SJCRH30 (cell line): ENCODE measurements at regions not wholly inside any gene's neighbourhood (a gene's known extent, or its start where the extent isn't known, plus 50 kb on each side); places are given as distances from the start of the nearest gene placed in this dataset.

Source experiments
- DNase-seq, 2 experiments: peaks; one replicate each; pipeline ENCODE4 v3.0.0-alpha.2; 2015 to 2020
- H3K27ac ChIP-seq: fragments of 250-450 bp; sonication (Bioruptor Pico); 2 replicates; pipeline ENCODE4 v1.5.1; 2020; ENCODE audit warnings: mild to moderate bottlenecking, moderate library complexity
- H3K27me3 ChIP-seq: fragments of 250-450 bp; sonication (Bioruptor Pico); 2 replicates; pipeline ENCODE4 v1.5.1; 2020; ENCODE audit warnings: mild to moderate bottlenecking, moderate library complexity
- H3K36me3 ChIP-seq: fragments of 250-450 bp; sonication (Bioruptor Pico); 2 replicates; pipeline ENCODE4 v1.5.1; 2020; ENCODE audit warnings: mild to moderate bottlenecking, moderate library complexity
- H3K4me1 ChIP-seq: fragments of 250-450 bp; sonication (Bioruptor Pico); 2 replicates; pipeline ENCODE4 v1.5.1; 2020; ENCODE audit warnings: mild to moderate bottlenecking, moderate library complexity
- H3K4me3 ChIP-seq: fragments of 250-450 bp; sonication (Bioruptor Pico); 2 replicates; pipeline ENCODE4 v1.5.1; 2020; ENCODE audit warnings: mild to moderate bottlenecking, moderate library complexity
- H3K9me3 ChIP-seq: fragments of 250-450 bp; sonication (Bioruptor Pico); replicated peaks from 2 replicates; pipeline ENCODE4 v1.5.1; 2020; ENCODE audit warnings: mild to moderate bottlenecking, moderate library complexity

GRCh38 chr15:62218841-62219240, 53.8 kb upstream of the C2CD4B start:
- Histone ChIP-seq H3K9me3 (no peaks in the 10 kb centered on the region; the same call in none of the 2 replicates), H3K27me3 (no peaks in the 10 kb centered on the region), H3K27ac (no peak overlapping the region), H3K36me3 (no peaks in the 10 kb centered on the region), H3K4me3 (no peak overlapping the region), H3K4me1 (no peaks in the 10 kb centered on the region)
- no peak for DNase-seq

- H3K4me1 ChIP-seq: no peaks in the 10 kb centered on the region
- no peaks in the 10 kb centered on the region; the same call in none of the 2 replicates for H3K9me3 ChIP-seq
- H3K27me3 ChIP-seq: no peaks in the 10 kb centered on the region
- DNase-seq: no peak
- H3K4me3 ChIP-seq: no peak overlapping the region
- H3K27ac ChIP-seq: no peak overlapping the region
- H3K36me3 ChIP-seq: no peaks in the 10 kb centered on the region
Measured at GRCh38 chr15:62219799-62220198, 54.7 kb upstream of the C2CD4B start.

GRCh38 chr15:62223020-62223419, 57.9 kb upstream of the C2CD4B start:
- Histone ChIP-seq H3K27me3 (no peaks in the 10 kb centered on the region), H3K4me1 (no peaks in the 10 kb centered on the region), H3K4me3 (no peak overlapping the region), H3K27ac (no peak overlapping the region), H3K9me3 (no peaks in the 10 kb centered on the region), H3K36me3 (no peaks in the 10 kb centered on the region)
- no peak for DNase-seq

- no peaks in the 10 kb centered on the region for H3K27me3 ChIP-seq
- H3K4me3 ChIP-seq: no peak overlapping the region
- H3K36me3 ChIP-seq: no peaks in the 10 kb centered on the region
- no peaks in the 10 kb centered on the region for H3K4me1 ChIP-seq
- no peak overlapping the region for H3K27ac ChIP-seq
- no peaks in the 10 kb centered on the region for H3K9me3 ChIP-seq
- DNase-seq: no peak
Measured at GRCh38 chr15:62228604-62229003, 63.5 kb upstream of the C2CD4B start.

- DNase-seq: no peak
- Histone ChIP-seq H3K9me3 (no peaks in the 10 kb centered on the region), H3K4me1 (no peaks in the 10 kb centered on the region), H3K4me3 (no peak overlapping the region), H3K27me3 (no peaks in the 10 kb centered on the region), H3K27ac (no peak overlapping the region), H3K36me3 (no peaks in the 10 kb centered on the region)
Measured at GRCh38 chr15:62231856-62232255, 66.8 kb upstream of the C2CD4B start.

GRCh38 chr15:62240121-62241096, 75.3 kb upstream of the C2CD4B start:
- H3K27ac ChIP-seq: no peak overlapping the region
- H3K9me3 ChIP-seq: no peaks in the 10 kb centered on the region
- no peaks in the 10 kb centered on the region for H3K27me3 ChIP-seq
- H3K36me3 ChIP-seq: no peaks in the 10 kb centered on the region
- no peak for DNase-seq
- H3K4me1 ChIP-seq: no peaks in the 10 kb centered on the region
- H3K4me3 ChIP-seq: no peak overlapping the region

- Histone ChIP-seq H3K27me3 (no peaks in the 10 kb centered on the region), H3K4me1 (no peaks in the 10 kb centered on the region), H3K36me3 (no peaks in the 10 kb centered on the region), H3K27ac (no peak overlapping the region), H3K9me3 (no peaks in the 10 kb centered on the region), H3K4me3 (no peak overlapping the region)
- DNase-seq: peak; percentile 20 to 50
Measured at GRCh38 chr15:62241135-62241770, 76.2 kb upstream of the C2CD4B start.

- no peak for DNase-seq
- peaks cover 2% of the 10 kb centered on the region; the same call in 1 of the 2 replicates for H3K4me1 ChIP-seq
- H3K27me3 ChIP-seq: no peaks in the 10 kb centered on the region
- H3K9me3 ChIP-seq: no peaks in the 10 kb centered on the region
- no peak overlapping the region for H3K4me3 ChIP-seq
- no peak overlapping the region for H3K27ac ChIP-seq
- H3K36me3 ChIP-seq: no peaks in the 10 kb centered on the region
Measured at GRCh38 chr15:62242999-62243398, 77.9 kb upstream of the C2CD4B start.

GRCh38 chr15:62244762-62245161, 79.7 kb upstream of the C2CD4B start:
- Histone ChIP-seq H3K36me3 (no peaks in the 10 kb centered on the region), H3K9me3 (no peaks in the 10 kb centered on the region), H3K4me3 (no peak overlapping the region), H3K27ac (no peak overlapping the region), H3K4me1 (peaks cover 8% of the 10 kb centered on the region; the same call in 1 of the 2 replicates), H3K27me3 (no peaks in the 10 kb centered on the region)
- DNase-seq: no peak

GRCh38 chr15:62248277-62248984, 83.3 kb upstream of the C2CD4B start:
- Histone ChIP-seq H3K9me3 (no peaks in the 10 kb centered on the region), H3K36me3 (no peaks in the 10 kb centered on the region), H3K27ac (no peak overlapping the region), H3K4me3 (no peak overlapping the region), H3K4me1 (peaks cover 8% of the 10 kb centered on the region; the same call in 1 of the 2 replicates), H3K27me3 (no peaks in the 10 kb centered on the region)
- peak; percentile 49 to 59 for DNase-seq

GRCh38 chr15:62249501-62249900, 84.4 kb upstream of the C2CD4B start:
- Histone ChIP-seq H3K27ac (no peak overlapping the region), H3K4me3 (no peak overlapping the region), H3K27me3 (no peaks in the 10 kb centered on the region), H3K36me3 (no peaks in the 10 kb centered on the region), H3K9me3 (no peaks in the 10 kb centered on the region), H3K4me1 (peaks cover 8% of the 10 kb centered on the region; the same call in 1 of the 2 replicates)
- DNase-seq: no peak

- H3K36me3 ChIP-seq: no peaks in the 10 kb centered on the region
- DNase-seq: no peak
- no peaks in the 10 kb centered on the region for H3K27me3 ChIP-seq
- peaks cover 8% of the 10 kb centered on the region; the same call in 1 of the 2 replicates for H3K4me1 ChIP-seq
- H3K9me3 ChIP-seq: no peaks in the 10 kb centered on the region
- H3K27ac ChIP-seq: no peak overlapping the region
- no peak overlapping the region for H3K4me3 ChIP-seq
Measured at GRCh38 chr15:62250186-62250585, 85.1 kb upstream of the C2CD4B start.

- no peaks in the 10 kb centered on the region for H3K27me3 ChIP-seq
- peaks cover 8% of the 10 kb centered on the region; the same call in 1 of the 2 replicates for H3K4me1 ChIP-seq
- no peak overlapping the region for H3K4me3 ChIP-seq
- no peak for DNase-seq
- no peak overlapping the region for H3K27ac ChIP-seq
- no peaks in the 10 kb centered on the region for H3K36me3 ChIP-seq
- no peaks in the 10 kb centered on the region for H3K9me3 ChIP-seq
Measured at GRCh38 chr15:62250978-62251377, 85.9 kb upstream of the C2CD4B start.

- Histone ChIP-seq H3K9me3 (no peaks in the 10 kb centered on the region), H3K36me3 (no peaks in the 10 kb centered on the region), H3K27me3 (no peaks in the 10 kb centered on the region), H3K4me3 (no peak overlapping the region), H3K4me1 (peaks cover 3% of the 10 kb centered on the region; the same call in 1 of the 2 replicates), H3K27ac (no peak overlapping the region)
- no peak for DNase-seq
Measured at GRCh38 chr15:62253294-62253693, 88.2 kb upstream of the C2CD4B start.
